ENCODE measurements at regions not wholly inside any gene's neighbourhood (a gene's known extent, or its start where the extent isn't known, plus 50 kb on each side); places are given as distances from the start of the nearest gene placed in this dataset.

DNA sequence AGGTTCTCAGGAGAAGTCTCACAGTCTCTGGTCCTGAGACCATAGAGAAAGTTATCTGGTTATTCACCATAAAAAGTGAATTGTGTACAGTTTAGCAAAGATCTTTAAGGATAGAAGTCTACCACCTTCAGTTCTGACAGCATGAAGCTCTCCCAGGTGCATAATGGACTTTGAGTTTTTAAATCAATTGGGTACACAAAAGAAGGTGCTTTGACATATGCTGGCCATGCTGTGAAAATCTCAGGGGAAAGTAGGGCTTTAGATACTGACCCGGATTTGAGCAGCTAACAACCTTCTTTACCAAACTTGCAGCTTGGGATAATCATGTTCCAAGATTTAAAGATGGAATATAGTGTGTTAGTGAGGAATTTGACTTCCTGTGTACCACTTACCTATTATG is 264.2 kb downstream of the ZSWIM6 start:
- Histone ChIP-seq H3K36me3 (ENCODE audit: insufficient read depth, low read length) (no peaks in the 10 kb centered on the region), H3K4me1 (ENCODE audit: insufficient read depth, low read length) (no peaks in the 10 kb centered on the region), H3K9me3 (ENCODE audit: control insufficient read depth, insufficient read depth, low read length) (no peaks in the 10 kb centered on the region), H3K9ac (ENCODE audit: low read depth, low read length) (no peak overlapping the region)

DNA sequence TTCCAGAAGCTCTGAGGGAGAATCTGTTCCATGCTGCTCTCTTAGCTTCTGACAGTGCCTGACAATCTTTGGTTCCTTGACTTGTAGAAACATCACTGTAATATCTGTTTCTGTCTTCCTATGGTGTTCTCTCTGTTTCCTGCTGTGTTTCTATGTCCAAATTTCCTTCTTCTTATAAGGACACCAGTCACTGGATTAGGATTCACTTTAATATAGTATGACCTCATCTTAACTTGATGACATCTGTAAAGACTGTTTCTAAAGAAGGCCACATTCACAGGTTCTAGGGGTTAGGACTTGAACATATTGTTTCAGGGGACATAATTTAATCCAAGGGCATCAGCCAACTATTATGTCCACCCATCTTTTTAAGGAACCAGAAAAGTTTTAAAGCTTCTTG is 265.6 kb downstream of the ZSWIM6 start:
- H3K9ac ChIP-seq (ENCODE audit: low read depth, low read length), result no peak overlapping the region
- H3K36me3 ChIP-seq (ENCODE audit: insufficient read depth, low read length), result no peaks in the 10 kb centered on the region
- no peaks in the 10 kb centered on the region for H3K9me3 ChIP-seq (ENCODE audit: control insufficient read depth, insufficient read depth, low read length)
- no peaks in the 10 kb centered on the region for H3K4me1 ChIP-seq (ENCODE audit: insufficient read depth, low read length)

GRCh38 chr5:61598126-61598525 is 266.1 kb downstream of the ZSWIM6 start:
- Histone ChIP-seq H3K36me3 (ENCODE audit: insufficient read depth, low read length) (no peaks in the 10 kb centered on the region), H3K4me1 (ENCODE audit: insufficient read depth, low read length) (no peaks in the 10 kb centered on the region), H3K9me3 (ENCODE audit: control insufficient read depth, insufficient read depth, low read length) (no peaks in the 10 kb centered on the region), H3K9ac (ENCODE audit: low read depth, low read length) (no peak overlapping the region)

DNA sequence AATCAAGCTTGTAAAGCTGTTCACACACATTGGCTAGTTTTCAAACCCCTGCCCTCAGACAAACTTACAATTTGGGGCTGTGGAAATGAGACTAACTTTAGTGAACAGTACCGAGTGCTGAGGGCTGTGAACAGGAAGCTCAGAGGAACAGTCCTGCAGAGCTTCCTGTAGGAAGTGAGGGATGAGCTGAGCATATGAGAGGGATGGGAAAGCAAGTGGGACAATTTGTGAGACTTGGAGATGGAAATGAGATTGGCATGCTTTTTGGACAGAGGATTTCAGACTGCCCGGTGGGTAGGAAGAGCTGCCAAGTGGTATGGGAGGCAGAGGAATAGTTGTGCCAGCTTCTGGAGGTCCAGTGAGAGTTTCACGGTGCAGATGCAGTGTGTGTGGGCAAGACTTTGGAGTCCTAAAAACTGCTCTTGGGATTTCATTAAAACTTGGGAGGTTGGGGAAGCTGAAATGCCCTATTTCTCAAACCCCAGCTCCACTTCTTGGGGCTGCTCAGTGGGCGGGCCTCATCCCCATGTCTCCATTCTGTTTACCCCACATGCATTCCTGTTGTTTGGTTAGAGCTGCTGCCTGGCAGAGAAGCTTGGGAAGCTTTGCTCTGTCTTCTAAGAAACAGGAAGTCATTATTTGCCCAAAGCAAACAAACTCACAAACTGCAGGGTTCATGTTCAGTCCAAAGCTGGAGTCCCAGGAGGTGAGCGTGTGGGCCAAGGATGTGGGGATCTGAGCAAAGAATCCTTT is 267.5 kb downstream of the ZSWIM6 start:
- Histone ChIP-seq H3K36me3 (ENCODE audit: insufficient read depth, low read length) (no peaks in the 10 kb centered on the region), H3K9ac (ENCODE audit: low read depth, low read length) (no peak overlapping the region), H3K4me1 (ENCODE audit: insufficient read depth, low read length) (no peaks in the 10 kb centered on the region), H3K9me3 (ENCODE audit: control insufficient read depth, insufficient read depth, low read length) (no peaks in the 10 kb centered on the region)

- Histone ChIP-seq H3K4me1 (ENCODE audit: insufficient read depth, low read length) (no peaks in the 10 kb centered on the region), H3K9ac (ENCODE audit: low read depth, low read length) (no peak overlapping the region), H3K36me3 (ENCODE audit: insufficient read depth, low read length) (no peaks in the 10 kb centered on the region), H3K9me3 (ENCODE audit: control insufficient read depth, insufficient read depth, low read length) (no peaks in the 10 kb centered on the region)
These were observed 268.0 kb downstream of the ZSWIM6 start for GRCh38 chr5:61600123-61600444.

- Histone ChIP-seq H3K4me1 (ENCODE audit: insufficient read depth, low read length) (no peaks in the 10 kb centered on the region), H3K36me3 (ENCODE audit: insufficient read depth, low read length) (no peaks in the 10 kb centered on the region), H3K9ac (ENCODE audit: low read depth, low read length) (no peak overlapping the region), H3K9me3 (ENCODE audit: control insufficient read depth, insufficient read depth, low read length) (no peaks in the 10 kb centered on the region)
These were observed 269.0 kb downstream of the ZSWIM6 start for GRCh38 chr5:61600945-61601511.

DNA sequence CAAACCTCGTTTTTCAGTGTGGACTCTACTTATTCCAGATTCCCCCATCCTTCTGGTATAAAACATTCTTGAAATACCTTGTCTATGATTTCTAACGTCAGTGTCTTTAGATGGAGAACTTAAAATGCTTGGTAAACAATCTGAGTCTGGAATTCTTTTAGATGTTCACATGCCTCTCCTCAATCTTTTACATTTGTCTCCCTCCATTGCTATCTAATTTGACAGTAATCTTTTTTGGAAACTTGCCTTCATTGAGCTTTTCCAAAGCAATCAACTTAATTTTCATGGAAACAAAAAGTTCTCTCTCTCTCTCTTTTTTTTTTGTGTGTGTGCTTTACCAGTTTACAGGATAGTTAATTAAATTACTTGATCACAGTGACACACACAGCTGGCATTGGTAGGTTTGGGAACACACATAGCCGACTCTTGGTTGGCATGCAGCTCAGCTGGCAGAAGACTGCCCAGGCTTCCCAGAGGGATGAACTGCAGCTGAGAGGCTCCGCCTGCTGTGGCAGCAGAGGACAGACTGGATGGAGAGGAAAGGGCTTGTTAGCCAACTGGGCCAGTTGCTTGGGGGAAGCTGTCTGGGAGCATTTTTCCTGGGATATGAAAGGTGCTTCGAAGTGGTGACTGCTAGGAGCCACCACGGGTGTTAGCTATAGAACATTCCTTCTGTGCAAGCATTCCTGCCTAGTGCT is 271.3 kb downstream of the ZSWIM6 start:
- Histone ChIP-seq H3K4me1 (ENCODE audit: insufficient read depth, low read length) (no peaks in the 10 kb centered on the region), H3K9me3 (ENCODE audit: control insufficient read depth, insufficient read depth, low read length) (no peaks in the 10 kb centered on the region), H3K36me3 (ENCODE audit: insufficient read depth, low read length) (no peaks in the 10 kb centered on the region), H3K9ac (ENCODE audit: low read depth, low read length) (no peak overlapping the region)

DNA sequence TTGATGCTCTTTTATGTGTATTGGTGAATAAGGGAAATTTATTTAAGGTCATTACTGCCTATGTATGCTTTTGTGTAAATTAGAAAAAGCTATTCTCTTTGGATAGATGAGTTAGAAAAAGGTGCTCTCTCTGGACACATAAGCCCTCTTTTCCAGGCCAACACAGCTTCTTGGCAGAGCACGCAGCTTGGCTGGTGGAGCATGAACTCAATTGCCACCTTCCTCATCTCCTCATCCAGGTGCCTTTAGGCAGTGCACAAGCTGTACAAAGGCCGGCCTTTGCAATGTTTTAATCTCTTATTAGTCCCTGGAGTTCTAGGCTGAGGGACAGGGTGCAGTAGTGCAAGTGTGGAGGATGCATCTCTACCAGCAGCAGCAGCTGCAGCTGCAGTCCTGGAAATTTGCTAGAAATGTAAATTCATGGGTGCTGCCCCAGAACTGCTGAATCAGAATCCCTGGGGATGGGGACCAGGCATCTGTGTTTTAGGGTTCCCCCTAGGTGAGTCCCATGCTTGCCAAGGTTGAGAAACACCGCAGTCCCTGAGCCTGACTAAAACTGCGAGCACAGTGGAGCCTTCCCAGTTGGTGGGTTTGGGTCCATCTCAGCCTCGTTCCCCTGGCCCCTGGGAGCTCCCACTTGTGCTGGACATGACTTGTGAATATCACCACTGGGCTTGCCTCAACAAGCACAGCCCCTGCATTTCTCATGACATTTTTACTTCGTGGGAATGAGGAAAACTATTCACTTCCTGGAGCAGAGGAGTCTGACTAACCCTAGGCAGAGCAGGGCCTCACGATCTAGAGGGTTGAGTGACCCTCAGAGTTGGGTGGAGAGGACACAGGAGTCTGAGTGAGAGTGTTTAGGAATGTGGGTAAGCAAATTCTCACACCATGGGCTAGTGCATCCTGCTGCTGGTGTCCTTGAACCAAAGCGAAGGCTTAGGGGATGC is 272.3 kb downstream of the ZSWIM6 start:
- no peaks in the 10 kb centered on the region for H3K4me1 ChIP-seq (ENCODE audit: insufficient read depth, low read length)
- no peak overlapping the region for H3K9ac ChIP-seq (ENCODE audit: low read depth, low read length)
- H3K36me3 ChIP-seq (ENCODE audit: insufficient read depth, low read length), result no peaks in the 10 kb centered on the region
- no peaks in the 10 kb centered on the region for H3K9me3 ChIP-seq (ENCODE audit: control insufficient read depth, insufficient read depth, low read length)

GRCh38 chr5:61609840-61610677 is 278.0 kb downstream of the ZSWIM6 start:
- Histone ChIP-seq H3K36me3 (ENCODE audit: insufficient read depth, low read length) (no peaks in the 10 kb centered on the region), H3K9me3 (ENCODE audit: control insufficient read depth, insufficient read depth, low read length) (no peaks in the 10 kb centered on the region), H3K9ac (ENCODE audit: low read depth, low read length) (no peak overlapping the region), H3K4me1 (ENCODE audit: insufficient read depth, low read length) (no peaks in the 10 kb centered on the region; the same call in 1 of the 2 replicates)

- Histone ChIP-seq H3K9me3 (ENCODE audit: control insufficient read depth, insufficient read depth, low read length) (no peaks in the 10 kb centered on the region), H3K4me1 (ENCODE audit: insufficient read depth, low read length) (no peaks in the 10 kb centered on the region; the same call in 1 of the 2 replicates), H3K36me3 (ENCODE audit: insufficient read depth, low read length) (no peaks in the 10 kb centered on the region), H3K9ac (ENCODE audit: low read depth, low read length) (no peak overlapping the region)
These were observed 278.6 kb downstream of the ZSWIM6 start for GRCh38 chr5:61610678-61611024.

GRCh38 chr5:61612431-61612830 is 280.4 kb downstream of the ZSWIM6 start:
- no peaks in the 10 kb centered on the region; the same call in 1 of the 2 replicates for H3K4me1 ChIP-seq (ENCODE audit: insufficient read depth, low read length)
- no peaks in the 10 kb centered on the region for H3K36me3 ChIP-seq (ENCODE audit: insufficient read depth, low read length)
- no peak overlapping the region for H3K9ac ChIP-seq (ENCODE audit: low read depth, low read length)
- H3K9me3 ChIP-seq (ENCODE audit: control insufficient read depth, insufficient read depth, low read length), result no peaks in the 10 kb centered on the region

GRCh38 chr5:61613679-61614078 is 281.6 kb downstream of the ZSWIM6 start:
- Histone ChIP-seq H3K36me3 (ENCODE audit: insufficient read depth, low read length) (no peaks in the 10 kb centered on the region), H3K4me1 (ENCODE audit: insufficient read depth, low read length) (no peaks in the 10 kb centered on the region; the same call in 1 of the 2 replicates), H3K9ac (ENCODE audit: low read depth, low read length) (no peak overlapping the region), H3K9me3 (ENCODE audit: control insufficient read depth, insufficient read depth, low read length) (no peaks in the 10 kb centered on the region)

DNA sequence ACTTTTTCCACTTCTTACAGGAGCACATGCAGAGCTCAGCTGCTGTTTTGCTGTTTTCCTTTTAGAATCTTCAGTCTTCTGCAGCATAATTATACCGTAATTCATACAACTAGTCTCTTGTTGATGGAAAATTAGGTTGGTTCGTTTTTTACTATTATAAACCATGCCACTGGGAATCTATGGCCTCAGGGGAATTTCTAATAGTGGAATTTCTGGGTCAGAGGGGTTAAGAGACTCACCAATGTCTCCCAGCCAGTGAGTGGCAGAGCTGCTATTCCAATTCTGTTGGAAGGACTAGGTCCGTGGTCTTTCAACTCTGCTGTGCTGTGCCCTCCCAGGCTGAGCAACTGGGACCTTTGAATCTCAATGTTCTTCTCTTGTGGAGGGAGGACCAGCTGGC is 282.5 kb downstream of the ZSWIM6 start:
- no peak overlapping the region for H3K9ac ChIP-seq (ENCODE audit: low read depth, low read length)
- no peaks in the 10 kb centered on the region; the same call in 1 of the 2 replicates for H3K4me1 ChIP-seq (ENCODE audit: insufficient read depth, low read length)
- no peaks in the 10 kb centered on the region for H3K36me3 ChIP-seq (ENCODE audit: insufficient read depth, low read length)
- no peaks in the 10 kb centered on the region for H3K9me3 ChIP-seq (ENCODE audit: control insufficient read depth, insufficient read depth, low read length)
